Esophagus mucosa (tissue), 1 donor: ENCODE measurements at regions not wholly inside any gene's neighbourhood (a gene's known extent, or its start where the extent isn't known, plus 50 kb on each side); places are given as distances from the start of the nearest gene placed in this dataset.

Source experiments
- ATAC-seq: fragments of 200-7000 bp; cut with Tn5 transposase; one replicate; pipeline ENCODE4 v1.9.1; 2020
- donor health status: DM: yes; HTN: yes; CAD: no.

DNA sequence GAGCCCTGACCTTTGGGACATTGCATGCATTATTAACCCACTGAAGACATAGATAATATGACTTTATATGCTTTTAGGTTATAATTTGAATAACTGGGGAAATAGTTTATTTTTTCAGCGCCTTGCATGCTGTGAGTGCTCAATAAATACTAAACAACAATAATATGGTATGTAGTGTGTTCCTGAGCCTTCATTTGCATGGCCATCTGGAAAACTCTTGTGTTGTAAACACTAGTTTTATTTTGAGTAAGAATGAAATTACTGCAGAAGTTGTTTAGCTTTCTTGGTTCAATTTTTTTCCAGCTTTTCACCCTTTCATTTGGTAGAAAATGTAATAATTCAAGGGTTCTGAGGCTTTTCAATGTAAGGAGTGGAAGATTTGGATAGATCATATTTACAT is 189.3 kb upstream of the GALNT5 start:
- no peak for ATAC-seq

GRCh38 chr2:157075924-157076323 is 181.6 kb upstream of the GALNT5 start:
- ATAC-seq: no peak

DNA sequence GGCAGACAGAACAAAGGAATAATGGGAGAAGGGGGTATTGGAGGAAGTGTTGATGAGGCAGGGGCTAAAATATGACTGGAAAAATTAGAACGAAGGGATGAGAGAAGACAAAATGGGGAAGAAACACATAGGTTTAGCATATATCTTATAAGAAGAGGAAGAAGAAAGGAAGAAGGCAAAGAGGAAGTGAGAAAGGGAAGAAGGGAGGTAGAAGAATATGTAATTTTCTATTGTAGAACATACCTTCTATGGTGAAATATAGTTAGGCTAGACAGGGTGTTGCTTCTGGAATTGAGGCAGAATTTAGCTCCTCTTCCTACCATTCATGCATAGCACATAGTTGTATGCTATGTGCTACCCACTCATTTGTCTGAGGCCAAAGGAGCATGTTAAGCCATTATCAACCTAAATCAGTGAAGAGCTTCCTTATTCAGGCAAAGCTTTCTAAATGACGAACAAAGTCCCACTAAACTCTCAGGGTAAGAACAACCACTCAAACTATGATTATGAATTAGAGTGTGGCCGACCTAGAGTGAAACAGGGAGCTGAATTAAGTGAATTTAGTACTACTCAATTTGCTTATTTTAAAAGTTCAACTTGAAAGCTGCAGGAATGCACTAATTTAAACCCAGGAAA is 180.9 kb upstream of the GALNT5 start:
- no peak for ATAC-seq

GRCh38 chr2:157077753-157078350 is 179.7 kb upstream of the GALNT5 start:
- ATAC-seq: no peak

DNA sequence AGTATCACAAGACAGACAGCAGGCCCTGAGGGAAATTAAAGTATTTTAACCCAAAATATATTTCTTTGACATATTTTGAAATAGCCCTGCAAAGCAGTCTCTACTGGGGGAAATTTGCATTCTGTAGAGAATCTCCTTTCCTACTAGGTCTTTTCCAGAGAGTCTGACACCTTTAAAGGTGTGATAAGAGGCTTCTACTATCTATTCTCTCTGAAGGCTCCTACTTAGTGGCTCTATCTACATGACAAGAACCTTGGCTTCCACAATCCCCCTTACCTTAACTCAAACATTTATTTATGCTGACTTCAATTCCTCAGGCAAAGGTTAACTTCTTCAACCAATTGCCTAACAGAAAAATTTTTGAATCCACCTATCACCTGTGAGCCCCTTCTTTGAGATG is 174.6 kb upstream of the GALNT5 start:
- no peak for ATAC-seq

GRCh38 chr2:157085522-157085921 is 172.0 kb upstream of the GALNT5 start:
- no peak for ATAC-seq

DNA sequence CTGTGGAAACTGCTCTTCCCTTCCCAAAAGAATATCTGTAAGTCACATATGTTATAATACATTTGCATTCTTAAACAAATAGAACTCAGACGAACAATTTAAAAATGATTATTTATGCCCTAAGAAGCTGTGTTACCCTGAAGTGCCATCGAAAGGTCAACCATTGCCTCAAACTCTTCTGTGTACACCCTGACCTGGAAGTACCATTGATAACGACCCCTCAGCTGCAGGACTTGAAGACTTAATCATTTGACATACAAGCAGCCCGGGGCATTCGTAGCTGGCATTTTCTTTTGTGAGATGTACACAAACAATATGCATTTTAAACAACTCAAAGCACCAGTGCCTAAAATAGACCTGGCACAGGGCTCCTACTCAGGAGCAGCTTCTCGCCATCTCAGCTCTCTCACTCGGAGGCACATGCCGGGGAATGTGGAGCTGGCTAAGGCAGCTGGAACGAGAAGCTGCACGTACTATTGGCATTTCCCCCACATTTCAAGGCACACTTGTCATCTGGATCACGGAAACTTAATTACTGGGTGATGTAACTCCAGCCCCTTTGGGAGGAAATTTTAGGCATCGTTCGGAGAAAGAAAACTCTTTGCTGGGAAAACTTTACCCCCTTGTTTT is 170.0 kb upstream of the GALNT5 start:
- ATAC-seq: no peak

DNA sequence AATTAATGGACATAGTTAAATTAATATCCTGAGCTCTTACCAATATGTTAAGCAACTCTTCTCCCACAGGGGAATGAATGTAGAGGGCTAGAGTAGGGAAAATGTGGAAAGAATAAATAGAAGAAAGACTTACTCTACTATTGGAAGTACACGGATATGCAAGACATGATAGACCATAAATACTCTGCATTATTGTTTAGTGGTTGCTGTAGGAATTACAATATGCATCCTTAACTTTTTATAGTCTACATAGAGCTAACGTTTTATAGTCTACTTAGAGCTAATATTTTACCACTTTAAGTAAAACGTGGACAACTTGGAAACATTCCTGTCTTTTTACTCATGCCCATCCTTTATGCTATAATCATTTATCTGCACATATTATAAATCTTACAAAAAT is 163.8 kb upstream of the GALNT5 start:
- ATAC-seq: no peak

DNA sequence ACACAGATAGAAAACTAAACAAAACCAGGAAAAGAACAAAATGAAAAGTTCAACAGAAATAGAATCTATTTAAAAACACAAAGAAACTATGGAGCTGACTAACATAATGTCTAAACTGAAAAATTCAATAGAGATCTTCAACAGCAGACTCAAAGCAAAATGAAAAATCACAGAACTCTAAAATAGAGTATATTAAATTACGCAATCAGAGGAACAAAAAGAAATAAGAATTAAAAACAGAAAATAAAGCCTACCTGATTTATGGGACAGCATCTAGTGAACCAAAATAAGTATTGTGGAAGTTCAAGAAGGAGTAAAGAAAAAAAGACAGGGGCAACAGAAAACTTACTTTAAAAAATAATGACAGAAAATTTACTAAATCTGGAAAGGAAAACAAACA is 152.1 kb upstream of the GALNT5 start:
- no peak for ATAC-seq

- no peak for ATAC-seq
Observed at GRCh38 chr2:157106950-157107349, 150.6 kb upstream of the GALNT5 start.

- ATAC-seq: no peak
Observed at GRCh38 chr2:157107460-157107859, 150.0 kb upstream of the GALNT5 start.

DNA sequence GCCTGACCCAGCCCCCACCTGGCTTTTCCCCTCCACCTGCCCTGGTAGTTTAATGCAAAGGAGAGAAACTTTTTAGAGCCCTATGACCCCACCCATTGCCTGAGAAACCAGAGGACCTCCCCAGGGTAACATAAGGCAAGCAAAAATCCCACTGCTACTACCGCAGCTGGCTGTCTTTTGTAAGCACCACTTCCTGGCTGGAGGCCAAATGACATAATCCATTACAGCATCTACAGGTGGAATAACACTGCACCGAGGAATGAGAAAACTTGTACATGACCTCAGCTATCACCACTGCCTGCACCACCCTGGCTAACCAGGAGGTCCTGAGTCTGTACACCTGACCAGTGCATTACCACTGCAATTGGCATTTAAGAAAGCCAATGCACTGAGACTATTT is 149.6 kb upstream of the GALNT5 start:
- ATAC-seq: no peak

GRCh38 chr2:157122776-157123175 is 134.7 kb upstream of the GALNT5 start:
- ATAC-seq: no peak

GRCh38 chr2:157124731-157125130 is 132.8 kb upstream of the GALNT5 start:
- no peak for ATAC-seq

DNA sequence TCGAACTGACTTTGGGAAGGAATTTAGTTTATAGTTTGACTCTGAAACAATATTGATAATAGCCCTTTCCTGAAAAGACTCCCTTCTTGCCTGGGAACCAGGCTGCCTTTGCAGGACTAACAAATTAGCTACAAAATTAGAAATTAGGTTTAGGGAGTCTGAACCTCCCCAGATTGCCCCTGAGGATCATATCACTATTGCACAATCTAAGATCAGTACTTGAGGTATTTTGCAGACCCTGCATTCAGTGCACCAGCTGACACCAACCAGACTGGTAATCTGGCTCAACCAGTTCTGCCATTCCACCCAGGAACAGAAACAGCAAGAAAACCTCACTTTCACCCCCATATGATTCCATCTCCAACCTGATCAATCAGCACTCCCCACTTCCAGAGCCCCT is 131.8 kb upstream of the GALNT5 start:
- ATAC-seq: no peak

DNA sequence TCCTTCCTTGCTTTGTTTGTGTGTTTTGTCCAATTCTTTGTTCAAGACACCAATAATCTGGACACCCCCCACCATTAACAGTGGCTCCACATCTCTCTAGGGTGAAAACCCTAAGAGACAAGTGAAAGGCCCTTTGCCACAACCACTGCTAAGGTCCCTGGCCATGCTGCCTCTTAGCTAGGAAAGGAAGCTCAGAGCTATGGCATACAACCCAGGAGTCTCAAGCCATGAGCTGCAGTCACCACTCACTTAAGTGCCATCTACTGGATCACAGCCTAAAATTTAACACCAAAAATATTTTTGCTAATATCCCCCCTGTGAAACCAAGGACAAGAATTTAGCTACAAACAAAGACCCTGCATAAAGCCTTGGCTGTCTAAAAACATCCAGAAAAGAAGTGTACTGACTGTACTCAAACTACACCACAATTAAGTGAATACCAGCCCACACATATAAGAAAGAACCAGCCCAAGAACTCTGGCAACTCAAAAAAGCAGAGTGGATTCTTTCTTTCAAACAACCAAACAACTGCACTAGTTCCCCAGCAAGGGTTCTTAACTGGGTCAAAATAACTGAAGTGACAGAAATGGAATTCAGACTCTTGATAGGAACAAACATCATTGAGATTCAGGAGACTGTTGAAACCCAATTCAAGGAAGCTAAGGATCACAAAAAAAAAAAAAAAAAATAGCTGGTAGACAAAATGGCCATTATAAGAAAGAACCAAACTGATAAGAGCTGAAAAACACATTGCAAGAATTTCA is 130.1 kb upstream of the GALNT5 start:
- ATAC-seq: no peak

DNA sequence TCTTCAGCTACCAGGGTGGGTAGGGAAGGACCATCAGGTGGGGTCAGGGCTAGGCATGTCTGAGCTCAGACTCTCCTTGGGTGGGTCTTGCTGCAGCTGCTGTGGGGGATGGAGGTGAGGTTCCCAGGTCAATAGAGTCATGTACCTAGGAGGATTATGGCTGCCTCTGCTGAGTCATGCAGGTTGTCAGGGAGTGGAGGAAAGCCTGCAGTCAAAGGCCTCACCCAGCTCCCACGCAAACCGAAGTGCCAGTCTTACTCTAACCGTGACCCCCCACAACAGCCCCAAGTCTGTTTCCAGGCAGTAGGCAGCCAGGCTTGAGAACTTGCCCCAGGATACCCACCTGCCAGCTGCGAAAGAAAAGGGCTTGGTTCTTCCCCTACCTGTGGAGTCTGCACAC is 113.6 kb upstream of the GALNT5 start:
- no peak for ATAC-seq

DNA sequence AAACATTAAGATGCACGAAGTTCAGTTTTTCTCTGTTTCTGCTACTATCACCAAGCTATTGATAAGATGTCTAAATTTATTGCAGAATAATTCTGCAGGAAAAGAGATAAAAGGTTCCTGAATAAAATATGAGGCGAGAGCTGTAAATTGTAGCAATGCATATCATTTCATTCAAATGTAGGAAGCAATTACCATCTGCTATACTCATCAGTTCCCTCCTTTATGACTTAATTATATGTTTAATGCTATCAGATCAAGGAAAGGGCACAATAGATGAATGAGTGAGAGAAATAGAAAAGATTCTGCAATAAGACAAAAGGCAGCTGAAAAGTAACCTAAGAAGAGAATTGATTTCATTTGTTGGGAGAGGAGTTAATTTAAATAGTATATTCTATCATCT is 108.2 kb upstream of the GALNT5 start:
- no peak for ATAC-seq

- no peak for ATAC-seq
Observed at GRCh38 chr2:157150747-157151146, 106.8 kb upstream of the GALNT5 start.

DNA sequence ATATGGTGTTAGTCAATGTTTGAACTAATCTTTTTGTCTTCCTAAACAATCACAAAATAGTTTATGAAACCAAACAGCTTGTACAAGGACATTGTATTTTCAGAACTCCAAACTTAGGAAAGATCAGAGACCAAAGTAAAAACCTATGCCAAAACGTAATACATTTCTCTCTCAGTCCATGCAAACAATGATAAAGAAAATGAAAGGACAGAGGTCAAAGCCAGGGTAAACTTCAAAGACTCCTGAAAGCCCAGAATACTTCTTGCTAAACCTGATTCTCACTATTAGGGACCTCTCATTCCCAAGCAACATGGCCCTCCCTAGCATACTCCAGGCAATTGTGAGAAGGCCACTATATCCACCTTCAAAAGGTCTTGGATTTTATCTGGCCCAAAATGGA is 105.1 kb upstream of the GALNT5 start:
- ATAC-seq: no peak

DNA sequence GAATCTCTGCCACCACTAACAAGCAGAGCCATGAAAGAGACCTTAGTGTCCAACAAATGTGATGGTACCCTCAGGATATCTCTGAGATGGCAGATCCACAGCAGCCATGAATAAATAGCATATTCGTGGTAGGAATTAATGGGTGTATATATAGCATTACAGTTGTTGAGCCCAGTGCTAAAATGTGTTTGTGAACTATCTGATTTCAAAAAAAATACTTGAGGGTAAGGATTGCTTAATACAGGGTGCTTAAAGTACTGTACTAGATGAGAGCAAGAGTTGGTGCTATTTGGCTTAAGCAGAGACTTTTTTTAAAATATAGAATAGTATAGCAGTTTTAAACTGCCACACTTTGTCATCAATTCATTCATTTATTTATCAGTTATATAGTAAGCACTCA is 101.5 kb upstream of the GALNT5 start:
- ATAC-seq: no peak

DNA sequence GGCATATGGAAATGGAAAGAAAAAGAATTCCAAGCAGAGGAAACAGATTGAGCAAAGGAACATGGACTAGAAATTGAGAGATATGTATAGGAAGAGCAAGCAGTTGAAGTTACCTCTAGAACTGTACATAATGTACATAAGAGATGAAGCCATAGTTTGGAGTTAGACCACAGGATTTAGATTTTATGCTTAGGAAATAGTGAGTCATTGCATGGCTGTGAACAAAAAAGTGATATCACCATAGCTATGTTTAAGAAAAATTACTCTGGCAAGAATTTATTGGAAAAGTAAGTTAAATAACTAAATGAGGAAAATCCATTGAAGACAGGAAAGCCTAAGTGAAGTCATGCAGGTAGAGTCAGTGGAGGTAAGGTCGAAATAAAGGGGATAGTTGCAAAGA is 99.4 kb upstream of the GALNT5 start:
- ATAC-seq: no peak

DNA sequence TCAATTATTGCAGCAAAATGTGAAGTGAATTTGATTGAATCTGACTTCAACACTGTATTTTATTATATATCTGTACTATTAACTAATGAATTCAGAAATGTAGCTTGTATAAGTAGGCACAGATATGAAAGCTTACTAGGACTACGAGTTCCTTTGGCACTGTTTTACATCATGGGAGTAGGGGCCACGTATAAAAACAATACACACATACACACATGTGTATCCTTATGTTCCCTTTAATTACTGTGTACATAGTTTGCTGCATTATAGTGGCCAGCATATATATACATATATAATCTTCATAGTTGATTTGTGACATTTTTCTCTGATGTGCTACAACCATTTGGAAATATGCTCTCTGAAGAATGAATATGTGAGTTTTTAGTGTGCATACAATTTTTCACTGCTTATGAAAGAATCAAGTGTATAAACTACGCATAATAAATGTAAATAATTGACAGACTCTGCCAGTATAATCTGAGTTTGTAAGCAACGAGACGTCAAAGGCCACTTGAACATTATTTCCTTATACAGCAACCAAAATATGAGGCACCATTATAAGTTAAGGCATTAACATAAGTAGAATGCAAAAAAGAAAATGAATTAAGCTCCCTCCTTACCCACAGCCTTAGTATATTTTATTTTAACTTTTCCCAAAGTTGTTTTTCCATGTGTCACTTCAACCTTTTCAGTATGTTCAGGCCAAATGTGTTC is 98.1 kb upstream of the GALNT5 start:
- no peak for ATAC-seq
